ENCODE measurements at regions not wholly inside any gene's neighbourhood (a gene's known extent, or its start where the extent isn't known, plus 50 kb on each side); places are given as distances from the start of the nearest gene placed in this dataset.

- TF ChIP-seq CTCF (IDR thresholded peaks at IDR 0.05; ENCODE audit: insufficient read depth, missing control alignments) = no peak
- FAIRE-seq (no peak), DNase-seq (ENCODE audit: insufficient read length, low spot score) (no peak)
These were observed 301.5 kb upstream of the SHH start for GRCh38 chr7:156113731-156114130.

DNA sequence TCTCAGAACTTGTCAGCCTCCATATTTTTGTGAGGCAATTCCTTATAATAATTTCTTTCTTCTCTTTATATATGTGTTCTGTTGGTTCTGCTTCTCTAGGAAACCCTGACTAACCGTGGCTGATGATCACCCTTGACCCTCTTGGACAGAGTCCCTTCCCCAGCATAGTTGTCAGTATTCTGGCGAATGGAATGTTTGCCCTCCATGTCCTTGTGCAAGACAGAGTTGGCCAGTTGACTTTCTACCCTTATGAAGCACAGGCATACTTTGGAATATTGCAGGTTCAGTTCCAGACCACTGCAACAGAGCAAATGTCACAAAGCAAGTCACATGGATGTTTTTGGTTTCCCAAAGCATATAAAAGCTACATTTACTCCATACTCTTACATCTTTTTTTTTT is 297.7 kb upstream of the SHH start:
- no peak for DNase-seq (ENCODE audit: insufficient read length, low spot score)
- no peak for FAIRE-seq
- TF ChIP-seq CTCF (IDR thresholded peaks at IDR 0.05; ENCODE audit: insufficient read depth, missing control alignments) = no peak

DNA sequence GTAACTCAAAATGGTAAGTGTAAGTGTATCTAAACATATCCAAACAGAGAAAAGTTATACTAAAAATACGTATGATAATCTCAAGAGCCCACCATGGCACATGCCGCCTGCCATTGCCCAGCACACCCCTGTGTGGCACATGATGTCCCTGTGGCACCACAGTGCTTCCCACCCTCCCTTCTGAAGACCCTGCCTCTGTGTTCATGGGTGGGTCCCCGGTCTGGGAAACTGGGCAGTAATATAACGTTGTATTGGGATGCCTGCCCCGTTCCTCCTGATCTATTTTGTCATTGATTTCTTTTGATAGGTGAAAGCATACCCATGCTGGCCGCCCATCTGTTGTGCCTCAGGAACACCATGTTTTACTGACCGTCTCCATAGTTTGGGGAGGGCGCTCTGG is 296.8 kb upstream of the SHH start:
- no peak for FAIRE-seq
- no peak for DNase-seq (ENCODE audit: insufficient read length, low spot score)
- TF ChIP-seq CTCF (IDR thresholded peaks at IDR 0.05; ENCODE audit: insufficient read depth, missing control alignments) = no peak

DNA sequence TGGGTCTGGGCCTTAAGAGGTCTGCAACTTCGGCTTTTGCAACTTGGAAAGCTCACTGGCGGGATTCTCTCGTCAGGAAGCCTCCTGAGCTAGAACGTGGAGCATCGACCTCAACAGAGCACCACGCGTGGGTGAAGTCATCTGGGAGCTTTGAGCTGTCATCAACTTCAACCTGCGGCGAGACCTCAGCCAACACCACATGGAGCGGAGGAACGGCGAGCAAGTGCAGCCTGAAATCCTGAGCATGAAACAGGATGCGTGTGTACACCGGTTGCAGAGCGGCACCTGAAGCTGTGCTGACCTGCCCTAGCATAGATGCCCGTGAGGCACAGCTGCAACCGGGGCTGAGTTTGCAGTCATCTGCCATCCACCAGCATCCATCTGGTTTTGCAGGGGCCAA is 295.7 kb upstream of the SHH start:
- TF ChIP-seq CTCF (IDR thresholded peaks at IDR 0.05; ENCODE audit: insufficient read depth, missing control alignments) = no peak
- FAIRE-seq = no peak

DNA sequence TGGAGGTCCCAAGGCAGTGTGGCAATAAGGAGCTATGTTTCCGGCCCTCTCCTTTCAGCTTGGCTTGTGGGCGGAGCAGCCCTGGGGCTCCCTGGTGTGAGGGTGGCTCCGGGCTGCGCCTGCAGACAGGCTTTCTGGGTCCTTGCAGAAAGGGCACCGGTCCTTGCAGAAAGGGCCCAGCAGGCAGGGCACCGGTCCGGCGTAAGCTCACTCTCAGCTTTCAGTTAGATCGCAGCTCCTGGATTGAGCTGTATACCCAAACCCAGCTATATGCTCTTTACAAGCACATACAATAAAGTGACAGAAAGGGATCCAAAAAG is 293.8 kb upstream of the SHH start:
- TF ChIP-seq CTCF (IDR thresholded peaks at IDR 0.05; ENCODE audit: insufficient read depth, missing control alignments) = no peak
- DNase-seq (ENCODE audit: insufficient read length, low spot score) (no peak), FAIRE-seq (no peak)

More for the DNA sequence above, 295.7 kb upstream of the SHH start:
- DNase-seq (ENCODE audit: insufficient read length, low spot score) = no peak

DNA sequence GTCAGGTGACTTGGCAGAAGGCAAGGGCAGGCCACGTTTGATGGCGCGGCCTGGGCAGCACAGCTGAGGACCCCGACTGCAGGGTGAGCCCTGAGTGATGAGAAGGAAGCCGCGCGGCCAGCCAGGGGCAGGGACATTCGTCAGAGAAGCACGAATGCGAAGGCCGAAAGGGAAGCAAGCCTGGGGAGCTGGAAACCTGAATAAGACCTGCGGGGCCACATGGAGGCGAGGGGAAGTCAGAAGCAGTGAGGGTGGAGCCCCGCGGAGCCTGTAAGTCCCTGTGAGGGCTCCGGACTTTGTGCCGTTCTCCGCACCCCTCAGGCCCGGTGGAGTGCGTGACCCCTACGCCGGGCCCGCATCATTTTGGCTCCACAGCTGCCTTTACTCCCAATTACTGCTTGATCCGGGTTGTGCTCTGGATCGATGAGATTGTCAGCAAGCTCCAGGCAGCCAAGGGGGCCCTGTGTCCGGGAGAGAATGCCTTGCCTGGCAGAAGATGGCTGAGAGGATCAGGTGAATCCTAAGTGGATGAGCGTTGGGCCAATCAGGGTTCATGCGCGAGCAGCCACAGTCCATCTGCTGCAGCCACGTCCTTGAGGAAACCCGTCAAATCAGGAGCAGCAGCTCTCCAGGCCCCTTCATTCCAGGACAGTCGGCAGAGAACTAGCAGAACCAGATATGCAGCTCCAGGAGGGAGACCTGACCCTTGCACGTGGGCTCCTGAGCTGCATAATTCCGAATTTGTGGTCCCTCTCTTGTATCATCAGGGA is 293.3 kb upstream of the SHH start:
- FAIRE-seq = no peak
- DNase-seq (ENCODE audit: insufficient read length, low spot score) = no peak
- no peak for TF ChIP-seq CTCF (IDR thresholded peaks at IDR 0.05; ENCODE audit: insufficient read depth, missing control alignments)

GRCh38 chr7:156104501-156105336 is 292.5 kb upstream of the SHH start:
- no peak for FAIRE-seq
- TF ChIP-seq CTCF (IDR thresholded peaks at IDR 0.05; ENCODE audit: insufficient read depth, missing control alignments) = no peak
- DNase-seq (ENCODE audit: insufficient read length, low spot score) = no peak

Data from D721Med (cell line).